ENCODE measurements at regions not wholly inside any gene's neighbourhood (a gene's known extent, or its start where the extent isn't known, plus 50 kb on each side); places are given as distances from the start of the nearest gene placed in this dataset.
"Not testable (repeated sequence)": the region's sequence is repeated elsewhere in the genome, so short reads cannot be mapped to it uniquely, and the experiment has no call there.

DNA sequence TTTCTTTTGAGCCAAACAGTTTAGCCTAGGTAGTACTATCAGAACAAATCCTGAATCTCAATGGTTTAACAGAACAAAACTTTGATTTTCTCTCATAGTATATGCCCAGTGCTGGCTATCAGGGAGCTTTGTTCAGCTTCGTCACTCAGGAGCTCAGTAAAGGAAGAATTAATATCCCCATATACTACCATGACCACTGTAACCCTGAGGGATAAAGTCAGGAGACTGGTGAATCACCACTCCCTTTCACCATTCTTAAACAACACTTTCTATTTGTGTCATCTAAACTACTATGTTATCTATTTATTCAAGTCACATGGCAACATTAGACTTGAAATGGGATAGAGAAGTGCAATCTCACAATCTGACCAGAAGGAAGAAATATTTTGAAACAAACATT lies 522.6 kb upstream of the COX7C start:
- no peak for DNase-seq

DNA sequence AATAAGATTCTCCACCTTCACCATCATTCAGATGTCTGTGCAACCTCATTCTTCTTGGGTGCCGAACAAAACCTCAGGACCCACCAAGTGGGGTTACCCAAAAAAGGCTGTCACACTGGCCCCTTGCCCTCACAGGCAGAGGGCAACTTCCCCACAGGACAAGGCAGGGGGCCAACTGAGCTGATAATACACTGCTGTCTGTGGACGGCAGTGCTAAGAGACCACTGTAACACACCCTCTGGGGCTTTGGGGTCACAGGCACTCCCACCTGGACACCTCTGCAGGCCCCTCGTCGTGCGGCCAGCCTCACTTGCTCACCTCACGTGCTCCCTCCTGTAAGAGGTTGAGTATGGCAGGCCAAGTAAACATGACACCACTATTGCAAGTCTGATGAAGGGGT lies 515.8 kb upstream of the COX7C start:
- DNase-seq, result no peak

DNA sequence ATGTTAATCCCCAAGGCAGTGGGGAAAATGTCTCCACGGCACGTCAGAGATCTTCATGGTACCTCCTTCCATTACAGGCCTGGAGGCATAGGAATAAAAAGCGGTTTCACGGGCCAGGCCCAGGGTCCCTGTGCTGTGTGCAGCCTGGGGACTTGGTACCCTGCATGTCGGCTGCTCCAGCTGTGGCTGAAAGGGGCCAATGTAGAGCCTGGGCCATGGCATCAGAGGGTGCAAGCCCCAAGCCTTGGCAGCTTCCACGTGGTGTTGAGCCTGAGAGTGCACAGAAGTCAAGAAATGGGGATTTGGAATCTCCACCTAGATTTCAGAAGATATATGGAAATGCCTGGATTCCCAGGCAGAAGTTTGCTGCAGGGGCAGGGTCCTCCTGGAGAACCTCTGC lies 508.9 kb upstream of the COX7C start:
- no peak for DNase-seq

DNA sequence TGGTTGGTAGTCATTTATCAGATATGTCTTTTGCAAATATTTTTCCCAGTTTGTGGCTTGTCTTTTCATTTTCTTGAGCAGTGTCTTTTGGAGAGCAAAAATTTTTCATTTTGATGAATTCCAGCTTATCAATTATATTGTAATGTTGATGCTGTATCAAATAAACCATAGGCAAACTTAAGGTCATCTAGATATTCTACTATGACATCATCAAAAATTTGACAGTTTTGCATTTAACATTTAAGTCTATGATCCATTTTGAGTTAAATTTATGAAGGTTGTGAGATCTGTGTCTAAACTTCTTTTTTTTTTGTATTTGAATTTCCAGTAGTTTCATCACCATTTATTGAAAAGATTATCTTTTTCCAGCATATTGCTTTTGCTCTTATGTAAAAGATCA lies 505.5 kb upstream of the COX7C start:
- DNase-seq, result no peak

DNA sequence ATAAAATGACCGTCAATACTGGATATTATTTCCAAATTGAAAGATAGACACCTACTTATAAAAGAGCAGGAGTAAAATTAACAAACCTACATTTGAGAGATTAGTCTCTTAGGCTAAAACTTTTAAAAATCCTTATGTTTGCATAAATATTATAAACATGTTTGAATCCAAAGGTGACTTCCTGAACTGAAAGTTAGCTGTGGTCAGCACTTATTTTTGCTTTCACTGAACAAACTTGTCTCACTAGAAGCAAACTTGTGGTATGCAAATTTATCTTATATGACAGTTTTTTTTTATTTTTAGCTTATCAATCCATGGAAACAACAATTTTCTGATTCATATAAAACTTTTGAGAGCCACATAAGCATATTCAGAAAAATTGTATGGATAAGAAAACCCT lies 502.6 kb upstream of the COX7C start:
- no peak for DNase-seq

DNA sequence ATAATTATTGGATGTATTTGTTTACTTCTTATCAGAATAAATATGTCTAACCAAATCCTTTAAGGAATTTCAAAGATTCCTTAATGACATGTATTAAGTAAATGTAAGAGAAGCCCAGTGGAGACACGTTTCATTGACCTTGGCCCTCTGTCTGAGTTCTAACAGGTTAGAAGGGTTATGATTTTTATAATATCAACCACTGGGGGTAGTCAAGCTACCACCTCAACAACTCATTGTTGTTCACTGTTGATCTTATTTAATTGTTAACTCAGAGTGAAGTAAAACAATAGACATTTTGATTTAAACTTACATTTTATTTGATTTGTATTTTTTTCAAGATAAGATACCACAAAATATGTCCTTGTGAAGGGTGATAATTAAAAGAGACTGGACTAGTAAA lies 499.2 kb upstream of the COX7C start:
- peak in 1 of 2 experiments; percentile 36 for DNase-seq

DNA sequence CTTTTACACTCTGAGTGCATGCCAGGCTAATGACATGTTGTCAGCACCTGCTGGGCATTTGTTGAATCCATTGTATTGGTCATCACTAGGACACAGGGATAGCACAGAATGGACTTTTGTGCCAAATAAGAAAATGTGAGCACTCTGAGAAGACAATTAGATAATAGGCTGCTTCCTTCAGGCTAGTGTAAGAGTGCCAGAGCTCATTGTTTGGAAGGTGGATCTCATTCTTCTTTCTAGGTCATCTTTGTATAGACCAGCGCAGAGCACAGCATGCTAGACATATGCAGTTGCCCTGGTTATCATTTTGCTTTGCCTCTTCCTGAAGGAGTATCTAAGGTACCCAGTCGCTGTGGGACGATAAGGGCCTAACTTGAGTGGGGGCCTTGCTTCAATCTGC lies 493.4 kb upstream of the COX7C start:
- DNase-seq, result no peak

DNA sequence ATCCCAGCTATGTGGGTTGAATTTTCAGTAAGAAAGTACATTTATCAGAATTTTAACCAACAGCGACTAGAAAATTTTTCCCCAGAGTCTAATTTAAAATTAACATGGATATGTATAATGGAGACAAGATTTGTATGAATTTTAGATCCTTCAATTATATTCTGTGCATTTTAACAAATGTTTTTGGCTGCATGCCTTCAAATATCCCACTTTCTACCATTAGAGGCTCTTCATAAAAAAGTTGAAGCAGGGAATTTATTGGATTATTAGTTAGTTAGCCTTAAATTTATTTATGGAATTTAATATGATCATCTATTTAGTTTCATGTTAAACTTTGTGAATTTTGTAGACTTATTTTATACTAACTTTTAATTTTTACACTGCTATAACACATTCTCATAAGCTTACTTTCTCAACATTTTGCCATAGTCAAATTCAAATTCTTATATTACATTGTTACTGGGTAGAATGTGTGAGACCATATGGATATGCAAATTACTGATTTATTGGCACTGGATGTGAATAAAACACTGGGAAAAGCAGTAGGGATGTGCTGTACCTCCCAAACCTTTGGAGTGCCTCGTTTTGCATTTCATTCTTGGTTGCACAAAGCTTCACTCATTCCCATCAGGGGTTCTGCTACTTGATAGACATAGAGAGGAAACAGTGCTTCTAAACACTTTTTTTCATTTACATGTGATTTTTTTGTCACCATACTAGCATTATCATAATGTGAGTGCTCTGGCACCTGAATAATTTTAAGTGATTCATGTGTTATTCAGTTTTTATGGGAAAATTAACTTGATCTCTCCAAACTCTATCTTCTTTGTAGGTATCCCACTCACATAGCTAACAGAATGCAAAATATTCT lies 491.8 kb upstream of the COX7C start:
- DNase-seq, result no peak

DNA sequence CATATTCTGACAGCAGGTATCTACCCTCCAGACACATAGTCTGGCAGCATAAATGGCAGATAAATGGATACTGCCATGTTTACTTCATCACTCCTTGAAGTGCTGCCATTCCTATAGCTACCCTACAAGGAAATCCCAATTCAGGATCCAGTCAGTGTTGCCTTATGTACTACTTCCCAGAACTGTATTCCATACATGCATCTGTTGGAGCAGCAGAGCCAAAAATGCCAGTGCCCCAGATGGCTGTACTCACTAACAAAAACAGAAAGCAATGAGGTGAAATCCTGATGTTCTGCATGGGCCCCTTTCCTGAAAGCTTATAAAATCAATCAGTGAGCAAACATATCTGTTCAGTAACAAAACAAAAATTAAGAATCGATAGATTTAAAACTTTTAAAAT lies 490.0 kb upstream of the COX7C start:
- no peak for DNase-seq

DNA sequence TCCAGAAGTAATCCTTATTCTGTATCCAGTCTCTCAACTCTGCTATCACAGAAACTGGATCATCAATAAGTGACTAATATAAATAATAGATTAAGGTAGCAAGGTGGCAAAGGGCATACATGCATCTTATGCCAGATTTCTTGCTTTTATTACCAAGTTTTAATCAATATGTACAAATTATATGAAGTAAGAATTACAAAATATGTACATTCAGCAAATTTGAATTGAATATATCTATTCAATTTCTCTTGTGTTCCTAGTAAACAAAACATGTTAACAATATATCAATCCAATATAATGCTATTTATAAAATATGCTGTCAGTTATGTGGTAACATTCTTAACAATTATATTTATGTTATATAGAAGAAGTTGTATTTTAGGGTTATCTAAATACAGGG lies 488.7 kb upstream of the COX7C start:
- DNase-seq, result no peak

DNA sequence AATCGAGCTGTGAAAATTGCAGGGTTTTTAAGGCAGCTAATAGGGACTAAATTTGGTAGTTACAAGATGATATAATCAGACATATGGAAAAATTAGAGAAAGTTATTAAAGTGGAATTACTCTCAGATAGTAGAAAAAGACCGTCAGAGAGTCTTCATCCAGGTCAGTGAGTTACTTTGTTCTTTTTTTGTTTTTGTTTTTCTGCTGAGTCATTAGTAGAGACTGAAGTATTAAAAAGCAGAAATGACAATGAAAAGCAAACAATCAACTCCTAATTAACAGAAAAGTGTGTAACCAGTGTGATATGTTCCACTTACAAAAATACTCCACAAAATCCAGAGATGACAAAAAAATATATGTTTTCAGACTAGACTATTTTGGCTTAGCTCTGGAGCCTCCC lies 480.4 kb upstream of the COX7C start:
- DNase-seq, result no peak

DNA sequence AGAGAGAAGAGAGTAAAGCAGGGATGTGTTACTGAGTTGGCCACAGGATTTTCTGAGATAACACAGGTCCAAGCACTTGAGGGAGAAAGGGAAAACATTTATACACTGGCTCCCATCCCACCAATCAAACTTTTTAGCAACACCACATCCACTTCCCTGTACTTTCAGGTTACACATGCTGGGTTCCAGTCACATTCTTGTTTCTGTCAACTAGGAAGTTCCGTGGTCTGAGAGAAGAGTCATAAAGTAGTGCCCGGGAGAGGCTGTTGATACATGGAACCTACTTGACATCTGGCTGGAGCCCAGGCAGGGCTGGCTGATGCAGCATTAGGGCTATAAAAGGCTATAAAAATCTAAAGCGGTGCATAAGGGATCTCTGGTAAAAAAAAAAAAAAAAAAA lies 473.9 kb upstream of the COX7C start:
- DNase-seq, result no peak

DNA sequence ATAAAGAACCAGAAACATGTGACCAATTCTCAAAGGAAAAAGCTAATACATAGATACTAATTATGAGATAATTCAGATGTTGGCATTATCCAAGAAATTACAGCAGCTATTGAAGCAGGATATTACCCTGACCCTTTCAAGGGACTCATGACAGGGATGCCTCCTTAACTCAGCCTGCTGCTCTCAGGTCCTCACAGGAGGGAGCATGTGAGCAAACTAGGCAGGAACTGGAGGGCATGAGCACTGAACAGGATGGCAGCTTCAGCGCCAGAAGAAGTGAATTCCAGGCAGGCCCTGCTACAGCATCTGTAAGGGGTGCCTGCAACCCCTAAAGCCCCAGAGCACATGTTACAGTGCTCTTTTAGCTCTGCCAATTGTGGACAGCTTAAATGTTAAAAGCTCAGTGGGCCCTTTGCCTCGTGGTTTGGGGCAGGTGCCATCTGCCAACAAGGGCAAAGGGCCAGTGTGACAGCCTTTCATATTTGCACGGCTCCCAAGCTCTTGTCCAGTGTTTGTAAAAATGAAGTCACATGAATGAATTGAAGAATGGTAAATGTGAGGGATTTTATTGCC lies 464.7 kb upstream of the COX7C start:
- no peak for DNase-seq

DNA sequence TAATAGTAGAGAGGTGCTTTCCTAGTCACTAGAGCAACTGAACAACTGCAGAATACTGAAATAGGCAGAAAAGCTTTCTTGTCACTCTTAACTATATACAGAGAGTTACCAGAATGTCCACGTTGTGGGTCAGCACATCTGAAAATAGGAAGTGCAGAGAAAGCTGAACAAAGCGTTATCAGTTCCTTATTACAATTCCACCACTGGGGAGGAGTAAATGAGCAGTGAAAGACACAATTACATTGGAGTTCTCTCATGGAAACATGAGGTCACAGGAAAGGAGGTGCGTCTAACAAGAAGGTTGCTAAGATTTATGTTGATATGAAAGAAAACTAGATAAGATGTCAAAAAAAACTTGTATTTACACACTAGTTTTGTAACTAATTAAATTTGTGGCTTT lies 461.9 kb upstream of the COX7C start:
- DNase-seq, result no peak

DNA sequence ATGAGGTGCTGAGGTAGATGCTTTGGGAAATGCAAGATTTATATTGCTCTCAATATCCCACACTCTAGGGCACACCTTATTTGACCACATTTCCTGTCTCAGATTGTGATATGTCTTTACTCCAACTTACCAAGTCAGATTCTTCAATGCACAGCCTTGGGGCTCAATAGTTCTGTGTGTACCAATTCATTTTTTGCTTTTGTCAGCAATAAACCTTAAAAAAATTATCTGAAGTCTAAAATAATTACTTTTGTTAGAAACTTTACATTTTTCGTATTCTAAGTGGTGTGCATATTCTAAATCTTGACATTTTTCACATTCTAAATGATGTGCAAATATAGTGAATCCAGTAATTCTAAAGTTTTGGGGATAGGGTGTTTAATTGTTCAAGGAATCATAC lies 447.5 kb upstream of the COX7C start:
- DNase-seq, result no peak

DNA sequence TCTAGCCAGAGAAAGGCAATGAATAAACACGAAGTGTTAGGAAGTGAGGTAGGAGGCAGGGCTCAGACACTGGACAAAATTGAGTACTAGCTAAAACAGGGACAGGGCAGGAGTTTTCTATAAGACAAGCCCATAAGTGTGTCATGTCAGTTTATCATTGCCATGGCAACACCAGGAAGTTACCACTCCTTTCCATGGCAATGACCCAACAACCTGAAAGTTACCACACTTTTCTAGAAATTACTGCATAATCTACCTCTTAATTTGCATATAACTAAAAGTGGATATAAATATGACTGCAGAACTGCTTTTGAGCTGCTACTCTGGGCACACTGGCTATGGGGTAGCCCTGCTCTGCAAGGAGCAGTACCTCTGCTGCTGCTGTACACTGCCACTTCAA lies 442.5 kb upstream of the COX7C start:
- no peak for DNase-seq

DNA sequence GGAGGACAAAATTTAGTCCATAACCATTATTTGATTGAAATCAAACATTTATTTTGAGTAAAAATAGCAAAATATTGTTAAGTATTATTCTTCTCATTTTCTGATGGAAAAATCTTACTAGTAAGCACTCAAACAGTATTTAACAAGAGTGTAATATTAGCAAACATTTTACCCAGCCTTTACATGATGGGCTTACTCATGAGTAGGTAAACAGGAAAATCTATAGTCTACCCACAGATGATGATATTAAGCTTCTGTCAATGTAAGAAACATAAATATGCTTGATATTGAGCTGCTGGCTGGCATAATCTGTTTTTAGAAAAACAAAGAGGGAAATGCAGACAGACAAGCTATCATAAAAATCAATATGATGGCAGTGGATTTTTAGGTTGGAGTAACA lies 418.5 kb upstream of the COX7C start:
- no peak for DNase-seq

DNA sequence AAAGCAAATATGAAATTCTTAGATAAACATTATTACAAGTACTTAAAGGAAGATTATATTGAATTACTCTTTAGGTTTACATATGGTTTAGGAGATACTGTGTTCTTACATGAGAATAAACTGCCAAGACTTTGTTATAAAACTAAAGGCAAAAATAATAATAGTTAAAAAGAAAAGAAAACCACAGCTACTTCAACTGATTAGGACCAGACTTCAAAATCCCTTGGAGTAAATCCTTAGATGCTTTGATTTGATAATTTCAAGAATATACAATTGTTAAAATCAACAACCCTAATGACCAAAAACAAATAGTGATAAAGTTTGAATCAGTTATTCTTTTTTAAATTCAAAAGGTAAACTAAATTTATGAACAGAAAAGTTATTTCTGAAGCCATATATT lies 389.6 kb upstream of the COX7C start:
- DNase-seq, result no peak

DNA sequence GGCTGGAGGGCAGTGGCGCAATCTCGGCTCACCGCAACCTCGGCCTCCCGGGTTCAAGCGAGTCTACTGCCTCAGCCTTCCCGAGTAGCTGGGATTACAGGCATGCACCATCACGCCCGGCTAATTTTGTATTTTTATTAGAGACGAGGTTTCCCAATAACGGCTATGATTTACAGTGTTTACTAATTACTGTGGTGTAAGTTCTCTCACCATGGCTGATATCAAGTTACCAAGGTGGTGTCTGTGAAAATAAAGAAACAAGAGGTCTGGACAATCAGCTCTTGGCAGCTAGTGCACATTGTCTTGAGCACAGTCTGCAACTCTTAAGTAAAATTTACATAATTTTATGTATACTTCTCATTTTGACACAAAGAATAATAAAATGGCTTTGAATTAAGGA lies 385.5 kb upstream of the COX7C start:
- DNase-seq, result no peak

DNA sequence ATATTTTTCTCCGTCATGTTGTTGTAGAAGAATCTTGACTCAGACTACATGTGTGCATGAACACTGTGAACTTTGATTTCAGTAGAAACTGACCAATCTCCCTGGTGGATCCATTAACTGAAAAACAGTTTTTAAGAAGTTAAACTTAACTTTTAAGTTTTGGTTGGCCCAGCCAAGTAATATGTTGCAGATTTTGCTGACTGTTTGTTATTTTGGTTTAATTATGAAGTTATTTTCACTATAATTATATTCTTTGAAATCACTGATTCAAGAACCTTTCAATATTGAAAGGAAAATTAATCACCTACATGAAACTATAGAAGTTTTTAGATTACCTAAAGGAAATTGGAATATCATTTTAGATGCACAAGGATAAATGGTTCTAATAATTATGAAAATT lies 373.6 kb upstream of the COX7C start:
- no peak for DNase-seq

DNA sequence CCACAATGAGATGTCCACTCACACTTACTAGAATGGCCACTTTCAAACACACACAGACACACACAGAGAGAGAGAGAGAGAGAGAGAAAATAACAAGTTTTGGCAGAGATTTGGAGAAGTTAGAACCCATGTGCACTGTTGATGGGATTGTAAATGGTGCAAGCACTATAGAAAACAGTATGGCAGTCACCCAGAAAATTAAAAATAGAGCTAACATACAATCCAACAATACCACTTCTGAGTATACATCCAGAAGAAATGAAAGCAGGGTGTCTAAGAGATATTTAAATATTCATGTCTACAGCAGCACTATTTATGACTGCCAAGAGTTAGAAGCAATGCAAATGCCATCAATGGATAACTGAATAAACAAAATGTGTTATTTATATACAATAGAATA lies 359.9 kb upstream of the COX7C start:
- no peak for DNase-seq

DNA sequence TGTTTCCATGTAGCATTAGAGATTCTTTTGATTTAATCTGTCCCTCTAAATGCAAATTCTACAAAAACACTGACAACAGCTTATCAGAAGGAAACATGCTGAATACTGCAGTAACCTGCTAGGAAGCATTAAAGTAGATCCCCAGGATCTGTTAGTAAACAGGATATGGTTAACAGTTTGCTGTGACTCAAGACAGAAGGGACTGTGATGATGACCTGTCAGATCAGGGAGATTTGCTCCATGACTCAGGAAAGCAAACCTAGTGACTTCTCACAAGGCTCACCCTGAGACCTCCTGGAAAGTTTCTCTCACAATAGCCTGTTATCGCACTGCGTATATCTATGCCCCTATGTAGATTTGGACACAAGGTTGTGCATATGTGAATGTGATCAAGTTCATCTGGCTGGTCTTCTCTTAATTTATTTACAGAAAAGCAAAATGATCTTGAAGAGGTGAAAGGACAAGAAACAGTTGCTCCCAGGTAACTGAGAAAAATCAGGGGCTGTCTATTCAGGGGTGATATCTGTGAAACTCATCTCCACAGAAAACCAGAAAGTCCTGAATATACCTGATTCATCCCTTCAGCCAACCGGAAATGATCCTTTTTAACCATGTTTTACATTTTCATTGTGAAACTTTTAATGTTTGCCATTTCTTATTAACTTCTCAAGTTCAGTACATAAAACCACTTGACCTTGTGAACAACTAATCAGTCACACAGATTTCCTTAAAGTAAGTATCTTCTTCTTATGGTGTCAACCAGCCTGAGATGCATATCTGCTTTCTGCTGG lies 333.1 kb upstream of the COX7C start:
- DNase-seq, result not testable (repeated sequence)

DNA sequence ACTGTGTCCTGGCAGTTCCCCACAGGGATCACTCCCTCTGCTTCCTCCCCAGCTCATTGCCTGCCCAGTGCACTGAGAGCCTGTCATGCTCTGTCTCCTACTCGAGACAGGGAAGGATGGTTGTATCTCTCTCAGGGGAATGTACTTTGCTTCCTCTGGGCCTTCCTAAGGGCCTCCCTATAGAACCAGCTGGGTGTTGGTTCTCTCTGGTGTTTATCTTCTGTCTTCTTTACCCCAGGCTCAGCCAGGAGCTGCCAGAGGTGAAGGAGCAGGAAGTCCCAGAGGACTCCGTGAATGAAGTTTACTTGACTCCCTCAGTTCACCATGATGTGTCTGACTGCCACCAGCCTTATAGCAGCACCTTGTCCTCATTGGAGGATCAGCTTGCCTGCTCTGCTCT lies 330.3 kb upstream of the COX7C start:
- not testable (repeated sequence) for DNase-seq

DNA sequence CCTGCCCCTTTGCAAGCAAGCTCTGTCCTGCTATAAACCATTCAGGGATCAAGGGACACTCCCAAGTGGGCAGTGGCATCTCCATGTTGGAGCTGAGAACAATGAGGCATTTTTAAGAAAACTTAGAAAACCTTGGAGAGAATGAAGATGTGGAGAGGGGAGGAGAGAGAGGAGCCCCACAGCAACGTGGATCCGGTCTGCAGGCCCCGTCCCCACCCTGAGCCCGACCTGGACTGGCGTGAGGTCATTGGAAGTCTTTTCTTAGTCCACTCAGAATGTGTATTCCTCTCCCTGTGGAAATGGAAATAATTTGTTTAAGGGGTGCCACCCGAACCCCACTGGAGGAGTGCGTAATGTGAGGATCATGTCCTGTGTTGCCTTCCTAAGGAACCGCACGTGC lies 328.0 kb upstream of the COX7C start:
- DNase-seq, result not testable (repeated sequence)

Data from NCI-H524 (cell line).